ENCODE measurements at regions not wholly inside any gene's neighbourhood (a gene's known extent, or its start where the extent isn't known, plus 50 kb on each side); places are given as distances from the start of the nearest gene placed in this dataset.

DNA sequence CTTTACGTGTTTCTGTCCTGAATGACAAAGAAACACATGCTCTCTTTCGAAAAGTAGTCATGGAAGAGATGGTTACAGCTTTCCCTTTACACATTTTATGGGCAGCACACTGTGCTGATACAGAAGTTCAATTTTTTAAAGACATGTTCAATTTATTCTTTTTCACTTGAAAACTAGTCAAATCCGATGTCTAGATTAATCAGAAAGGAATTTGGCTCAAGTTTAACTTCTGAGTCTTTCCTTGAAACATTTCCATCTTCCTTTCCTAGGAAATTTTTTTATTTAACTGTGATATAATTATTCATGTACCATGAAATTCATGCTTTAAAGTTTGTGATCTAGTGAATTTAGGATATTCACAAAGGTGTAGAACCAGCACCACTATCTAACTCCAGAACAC is 360.1 kb downstream of the TNS3 start:
- DNase-seq = no peak

DNA sequence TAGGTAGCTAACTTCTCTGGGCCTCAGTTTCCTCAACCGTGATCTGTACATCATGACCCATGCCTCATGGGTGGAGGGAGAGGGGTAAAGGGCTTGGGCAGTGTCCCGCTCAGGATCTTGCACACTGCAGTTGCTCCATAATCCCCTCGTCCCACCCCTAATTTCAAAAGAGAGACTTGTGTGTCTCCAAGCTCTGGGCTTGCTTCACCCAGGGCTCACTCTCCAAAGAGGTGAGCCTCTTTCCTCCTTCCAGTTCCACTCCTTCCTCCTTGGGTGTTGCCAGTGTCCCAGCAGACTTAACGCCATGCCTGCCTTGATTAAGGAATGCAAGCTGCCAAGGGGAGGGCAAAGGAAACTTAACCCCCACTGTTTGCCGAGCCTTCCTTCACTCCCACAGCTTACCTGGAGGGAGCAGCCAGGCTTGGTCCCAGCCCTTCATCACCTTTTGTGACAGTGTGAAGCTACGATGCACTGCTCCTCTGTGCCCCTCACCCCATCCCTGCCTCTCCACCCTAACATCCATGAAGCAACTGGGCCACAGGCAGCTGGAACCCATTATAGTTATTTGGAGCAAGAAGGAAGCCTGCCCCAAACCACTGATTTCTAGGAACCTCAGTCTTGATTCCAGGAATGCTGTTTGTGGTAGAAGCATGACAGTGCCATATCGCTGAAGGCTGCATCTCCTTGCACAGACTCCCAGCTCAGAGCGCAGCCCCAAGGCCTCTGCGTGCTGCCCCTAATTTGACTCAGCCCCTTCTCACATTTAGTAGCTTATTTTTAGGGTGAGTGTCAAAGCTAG is 363.3 kb downstream of the TNS3 start:
- DNase-seq = no peak

DNA sequence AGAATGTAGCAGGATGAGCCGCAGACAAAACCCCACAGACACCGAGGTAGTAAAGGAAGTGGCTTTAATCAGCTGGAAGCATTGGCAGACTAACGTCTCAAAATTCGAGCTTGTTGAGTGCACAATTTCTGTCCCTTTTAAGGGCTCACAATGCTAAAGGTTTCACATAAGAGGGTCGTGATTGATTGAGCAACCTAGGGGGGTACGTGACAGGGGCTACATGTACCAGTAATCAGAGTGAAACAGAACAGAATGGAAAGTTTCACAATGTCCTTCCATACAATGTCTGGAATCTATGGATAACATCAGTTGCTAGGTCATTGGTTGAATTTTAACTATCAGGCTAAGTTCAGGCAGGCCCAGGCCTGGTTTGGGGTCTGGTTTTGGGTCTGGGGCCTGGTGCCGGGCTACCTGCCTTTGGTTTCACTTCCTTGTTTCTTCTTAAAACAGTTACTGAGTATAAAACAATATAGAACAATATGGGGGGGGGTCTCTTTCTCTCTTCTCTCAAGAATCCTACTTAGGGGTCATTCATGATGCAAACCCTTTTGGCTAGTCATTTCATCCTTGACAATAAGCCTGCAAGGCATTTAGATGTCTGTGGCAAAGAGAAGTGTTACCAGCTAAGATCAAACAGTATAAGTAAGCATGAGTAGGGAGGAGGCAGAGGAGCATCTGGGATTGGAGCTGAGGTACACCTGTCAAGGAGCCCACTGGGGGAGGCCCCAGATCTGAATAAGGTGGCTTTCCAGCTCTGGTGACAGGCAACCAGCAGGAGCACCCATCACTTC is 364.1 kb downstream of the TNS3 start:
- no peak for DNase-seq

DNA sequence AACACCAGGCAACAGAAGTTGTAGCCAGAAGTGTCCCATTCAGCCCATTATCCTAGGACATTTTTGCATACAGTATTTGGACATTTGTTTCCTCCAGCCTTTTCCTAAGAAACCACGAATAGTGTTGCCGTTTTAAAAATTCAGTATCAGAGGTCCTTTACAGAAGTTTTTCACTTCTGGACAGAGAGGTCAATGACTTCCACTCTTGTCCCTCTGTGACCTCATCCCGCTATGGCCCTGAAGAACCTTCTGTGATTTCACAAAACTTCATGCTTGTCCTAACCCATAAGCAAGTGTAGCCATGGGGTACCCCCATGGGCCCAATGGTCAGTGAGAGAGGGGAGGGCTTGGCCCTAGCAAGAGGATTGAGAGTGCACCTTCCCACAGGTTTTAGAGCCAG is 364.8 kb downstream of the TNS3 start:
- DNase-seq = no peak

DNA sequence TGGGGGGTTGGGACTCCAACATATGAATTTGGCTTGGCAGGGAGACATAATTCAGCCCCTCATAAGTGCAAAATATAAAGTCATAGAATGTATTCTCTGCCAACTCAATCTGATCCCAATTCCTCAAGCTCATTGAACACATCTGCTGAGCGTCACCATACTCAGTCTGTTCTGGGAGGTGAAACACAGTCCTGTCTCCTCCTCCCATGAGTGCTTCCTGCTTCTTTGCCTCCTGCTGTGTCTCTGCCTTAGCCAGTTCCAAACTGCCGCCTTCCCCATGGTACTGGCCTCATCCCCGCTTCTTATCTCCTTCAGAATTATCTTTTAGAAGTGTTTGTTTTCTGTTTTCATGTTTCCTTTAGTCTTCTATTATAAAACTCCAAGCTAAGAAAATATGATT is 365.5 kb downstream of the TNS3 start:
- DNase-seq = no peak

DNA sequence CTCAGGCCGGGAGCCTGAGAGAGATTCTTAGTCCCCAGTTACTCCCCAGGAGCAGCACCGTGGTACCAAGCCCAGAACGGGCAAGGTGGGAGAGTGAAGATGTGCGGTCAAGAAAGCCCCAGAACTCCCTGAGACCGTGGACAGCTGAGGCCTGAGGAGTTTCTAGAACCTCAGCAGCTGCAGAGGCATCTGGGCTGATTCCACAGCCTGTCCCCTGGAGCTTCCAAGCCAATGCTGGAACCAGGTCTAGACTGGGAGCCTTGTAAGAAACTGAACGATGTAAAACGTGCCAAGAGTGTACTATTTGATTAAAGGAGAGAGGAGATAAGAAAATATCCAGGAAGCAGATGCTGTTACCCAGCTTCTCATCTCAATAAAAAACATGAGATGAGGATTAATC is 366.3 kb downstream of the TNS3 start:
- DNase-seq = no peak

DNA sequence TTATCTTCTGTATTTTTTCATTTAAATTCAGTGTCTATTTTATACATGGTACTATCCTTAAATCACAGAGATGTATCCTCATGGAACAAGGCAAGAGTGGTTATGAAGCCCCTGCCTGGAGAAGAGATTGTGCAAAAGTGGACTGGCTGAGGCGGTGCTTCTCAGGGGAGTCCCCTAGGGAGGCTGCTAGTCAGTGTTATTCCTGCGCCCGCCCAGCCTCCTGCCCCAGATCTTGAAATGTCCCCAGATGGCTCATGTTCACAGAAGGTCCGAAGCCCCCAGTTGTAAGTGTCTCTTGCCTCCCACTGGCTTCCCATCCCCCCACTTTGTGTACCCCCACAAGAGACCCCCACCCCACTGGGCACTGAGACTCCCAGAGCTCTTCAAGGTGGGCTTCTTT is 366.9 kb downstream of the TNS3 start:
- DNase-seq = no peak

DNA sequence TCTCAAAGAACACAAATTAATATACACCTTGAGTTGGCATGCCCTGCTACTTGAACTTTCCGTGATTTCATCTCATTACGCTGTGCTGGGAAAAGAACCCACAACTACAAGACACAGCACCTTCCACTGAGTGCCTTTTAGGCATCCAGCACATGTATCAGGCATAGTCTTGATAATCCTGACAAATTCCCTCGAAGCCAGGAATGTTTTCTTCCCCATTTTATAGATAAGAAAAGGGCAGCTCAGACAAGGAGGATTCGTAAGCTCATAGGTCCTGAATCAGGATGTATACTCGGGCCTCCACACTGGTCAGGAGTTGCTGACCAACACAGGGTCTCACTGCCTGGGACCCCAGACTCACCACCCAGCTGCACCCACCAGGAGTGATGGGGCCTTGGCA is 368.6 kb downstream of the TNS3 start:
- DNase-seq = no peak

DNA sequence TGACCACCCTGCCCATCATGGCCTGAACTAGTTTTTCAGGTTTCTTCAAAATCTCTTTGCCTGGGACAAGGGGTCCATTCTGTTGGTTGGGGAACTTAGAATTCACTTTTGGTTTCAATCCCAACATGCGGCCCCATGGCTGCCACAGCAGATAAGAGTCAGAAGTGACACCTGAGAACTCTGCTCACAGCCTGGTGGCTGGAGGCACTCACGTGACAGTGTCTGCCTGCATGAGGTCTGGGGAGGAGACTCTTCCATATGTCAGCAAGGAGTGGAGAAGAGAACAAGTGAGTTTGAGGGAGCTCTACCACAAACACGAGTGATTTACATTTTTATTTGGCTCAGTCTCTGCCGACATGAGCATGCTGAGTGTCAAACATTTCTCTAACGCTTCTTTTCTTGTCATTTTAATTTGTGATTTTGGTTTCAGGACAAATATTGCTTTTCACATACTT is 370.4 kb downstream of the TNS3 start:
- DNase-seq = peak; percentile 82

DNA sequence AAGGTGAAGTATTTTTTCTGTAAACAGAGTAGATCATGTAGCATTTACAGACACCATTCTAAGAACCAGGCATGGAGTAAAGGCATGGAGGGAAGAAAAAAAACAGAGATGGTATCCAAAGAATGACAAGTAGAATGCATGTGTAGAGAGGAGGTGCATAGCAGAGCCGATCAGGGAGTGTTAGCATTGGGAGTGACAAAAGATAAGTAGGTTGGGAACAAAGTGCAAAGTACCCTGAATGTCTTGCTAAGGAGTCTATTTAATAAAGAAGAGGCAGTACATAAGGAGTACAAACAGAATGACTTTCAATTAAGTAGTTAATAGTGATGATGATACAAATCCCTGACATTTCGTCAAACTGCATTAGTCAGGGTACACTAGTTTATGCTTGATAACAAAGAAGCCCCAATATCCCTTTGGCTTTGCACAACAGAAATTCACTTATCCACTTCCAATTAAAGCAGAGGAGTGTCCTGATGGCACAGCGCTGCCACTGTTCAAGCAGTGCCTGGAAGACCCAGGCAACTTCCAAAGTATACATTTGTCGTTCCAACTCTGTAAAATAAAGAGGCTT is 371.5 kb downstream of the TNS3 start:
- DNase-seq = no peak

DNA sequence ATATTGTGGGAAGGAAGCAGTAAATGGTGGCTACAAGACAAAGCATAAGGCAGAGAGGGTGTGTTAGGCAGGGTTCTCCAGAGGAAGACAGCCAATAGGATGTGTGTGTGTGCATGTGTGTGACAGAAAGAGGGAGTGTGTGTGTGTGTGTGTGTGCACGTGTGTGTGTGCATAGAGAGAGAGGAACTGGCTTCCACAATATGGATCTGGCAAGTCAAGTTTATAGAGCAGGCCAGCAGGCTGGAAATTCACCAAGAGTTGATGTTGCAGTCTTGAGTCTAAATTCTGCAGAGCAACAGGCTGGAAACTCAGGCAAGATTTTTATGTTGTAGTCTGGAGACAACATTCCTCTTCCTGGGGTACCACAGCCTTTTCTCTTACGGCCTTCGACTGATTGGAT is 374.0 kb downstream of the TNS3 start:
- no peak for DNase-seq

DNA sequence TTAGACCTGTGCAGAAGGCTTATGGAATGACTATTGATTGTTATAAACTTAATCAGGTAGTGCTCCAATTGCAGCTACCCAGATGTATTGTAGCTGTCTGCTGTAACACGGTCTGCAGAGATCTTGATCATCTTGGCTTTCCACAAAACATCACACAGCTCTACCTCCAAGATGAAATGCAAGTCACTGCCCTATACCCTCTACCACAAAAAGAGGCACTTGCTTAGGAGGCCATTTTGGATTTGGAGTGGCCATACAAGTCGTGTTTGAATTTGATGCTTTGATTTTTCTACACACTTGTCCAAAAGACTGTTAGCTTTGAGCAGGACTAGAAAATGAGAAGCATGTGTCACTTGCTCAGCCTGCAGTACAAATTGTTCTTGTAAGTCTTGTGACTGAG is 377.2 kb downstream of the TNS3 start:
- DNase-seq = no peak

DNA sequence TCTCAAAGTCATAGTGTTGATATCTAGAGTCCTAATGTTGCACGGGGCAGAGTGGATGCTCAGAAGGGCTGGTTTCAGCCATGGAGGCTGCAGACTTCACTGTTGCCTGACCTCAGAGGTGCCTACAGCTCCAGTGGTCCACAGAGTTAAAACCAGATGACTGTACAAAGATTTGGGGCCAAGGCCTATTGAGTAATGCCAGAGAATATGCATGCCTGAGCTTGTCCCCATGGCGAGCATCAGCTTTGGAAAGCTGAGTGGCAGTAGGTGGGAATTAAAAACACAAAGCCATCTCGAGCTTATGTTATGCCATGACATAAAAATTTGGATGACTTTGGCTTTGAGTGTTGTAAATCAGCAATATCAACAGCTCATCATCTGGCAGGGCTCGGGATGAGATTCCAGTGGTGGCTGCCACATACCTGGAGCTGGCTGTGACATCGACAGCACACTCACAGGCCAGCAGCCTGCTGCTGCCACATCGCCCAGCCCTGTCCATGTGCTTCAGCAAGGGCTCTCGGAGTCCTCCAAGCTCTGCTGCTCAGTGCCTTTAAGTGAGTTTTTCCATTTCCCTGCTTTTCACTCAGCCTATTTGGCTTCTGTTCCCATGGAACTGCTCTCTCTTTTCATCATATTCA is 379.6 kb downstream of the TNS3 start:
- DNase-seq = no peak

DNA sequence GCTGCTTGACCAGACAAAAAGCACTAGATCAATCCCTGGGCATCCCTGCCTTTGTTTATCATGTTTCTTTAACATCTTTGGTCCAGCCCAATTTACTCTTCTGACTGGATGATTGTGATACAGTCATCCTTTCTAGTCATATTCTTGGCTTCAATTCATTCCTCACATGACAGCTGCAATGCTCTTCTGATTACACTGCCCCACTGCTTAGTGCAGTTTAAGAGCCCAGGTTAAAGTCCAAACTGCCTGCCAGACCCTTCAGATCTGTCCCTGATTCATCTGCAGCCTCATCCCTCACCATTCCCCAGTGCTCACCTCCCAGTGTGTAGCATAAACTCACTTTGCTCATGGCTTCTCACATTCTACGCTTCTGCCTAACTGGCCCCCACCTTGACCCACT is 383.8 kb downstream of the TNS3 start:
- DNase-seq = no peak

DNA sequence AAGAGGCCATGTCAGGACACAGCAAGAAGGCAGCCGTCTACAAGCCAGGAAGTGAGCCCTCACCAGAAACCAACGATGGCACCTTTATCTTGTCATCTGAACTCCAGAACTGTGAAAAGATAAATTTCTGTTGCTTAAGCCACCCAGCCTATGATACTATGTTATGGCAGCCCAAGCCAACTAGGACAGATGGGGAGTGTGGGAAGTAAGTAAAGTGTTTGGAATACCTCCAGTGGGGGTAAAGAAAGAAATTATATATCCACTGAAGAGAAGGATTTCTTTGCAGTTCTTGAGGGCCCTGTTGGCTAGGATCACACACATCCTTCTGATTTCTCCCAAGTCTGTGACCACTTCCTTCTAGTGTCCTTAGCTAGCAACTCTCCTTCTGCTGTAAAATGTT is 384.4 kb downstream of the TNS3 start:
- no peak for DNase-seq

DNA sequence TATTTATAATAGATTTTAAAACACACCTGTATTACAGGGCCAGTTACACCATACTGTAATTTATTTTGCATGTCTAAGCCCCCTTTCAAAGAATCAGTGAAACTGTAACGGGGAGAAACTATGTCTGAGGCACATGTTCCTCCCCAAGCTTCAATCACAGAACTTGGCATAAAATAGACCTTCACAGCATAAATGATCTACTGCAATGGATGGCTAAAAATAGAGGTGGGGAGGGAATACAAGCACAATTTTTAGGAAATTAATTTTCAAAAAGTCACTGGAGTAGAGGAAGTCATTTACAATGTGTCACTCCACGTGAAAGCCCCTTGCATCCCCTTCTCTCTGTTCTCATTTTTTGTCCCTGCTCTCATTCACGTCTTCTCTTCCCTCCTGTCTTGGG is 385.2 kb downstream of the TNS3 start:
- no peak for DNase-seq

DNA sequence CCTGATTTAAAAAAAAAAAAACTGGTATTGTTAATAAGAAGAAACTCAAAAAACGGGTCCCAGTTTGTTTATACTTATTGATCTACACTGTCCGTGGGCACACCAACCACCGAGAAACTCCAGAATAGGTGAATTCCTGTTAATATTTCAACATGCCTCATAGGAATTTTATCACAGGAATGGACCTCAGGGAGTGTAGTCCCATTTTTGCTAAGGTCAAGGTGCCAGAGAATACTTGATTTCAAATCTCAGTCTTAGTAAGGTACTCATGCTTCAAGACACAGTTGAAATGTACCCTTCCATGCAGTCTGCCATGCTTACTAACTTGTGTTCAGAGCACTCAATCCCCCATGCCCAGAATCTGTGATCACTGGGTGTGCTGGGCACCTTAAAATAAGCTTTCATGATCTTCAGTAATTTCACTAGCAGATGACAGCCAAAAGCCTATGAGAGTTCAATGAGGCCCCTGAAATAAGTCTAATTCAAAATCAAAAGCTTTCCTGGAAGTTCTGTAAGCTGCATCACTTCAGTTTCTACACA is 385.7 kb downstream of the TNS3 start:
- DNase-seq = no peak

DNA sequence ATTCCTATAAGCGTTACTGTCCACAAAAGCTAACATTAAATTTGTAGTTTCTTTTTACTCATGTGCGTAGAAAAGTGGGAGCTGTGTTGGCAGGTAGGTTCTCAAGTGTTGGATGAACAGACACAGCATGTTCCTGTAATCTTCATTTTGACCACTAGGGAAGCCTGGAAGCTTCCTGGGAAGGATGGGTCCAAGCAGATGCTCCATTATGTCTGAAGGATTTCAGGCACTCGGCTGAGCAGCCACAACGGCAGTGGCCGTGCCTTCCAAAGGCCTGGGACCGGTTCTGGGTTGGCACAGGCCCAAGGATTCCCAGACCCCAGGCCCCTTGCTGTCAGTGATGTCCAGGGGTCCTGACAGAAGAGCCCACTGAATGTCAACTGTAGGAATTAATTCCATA is 386.3 kb downstream of the TNS3 start:
- DNase-seq = no peak

DNA sequence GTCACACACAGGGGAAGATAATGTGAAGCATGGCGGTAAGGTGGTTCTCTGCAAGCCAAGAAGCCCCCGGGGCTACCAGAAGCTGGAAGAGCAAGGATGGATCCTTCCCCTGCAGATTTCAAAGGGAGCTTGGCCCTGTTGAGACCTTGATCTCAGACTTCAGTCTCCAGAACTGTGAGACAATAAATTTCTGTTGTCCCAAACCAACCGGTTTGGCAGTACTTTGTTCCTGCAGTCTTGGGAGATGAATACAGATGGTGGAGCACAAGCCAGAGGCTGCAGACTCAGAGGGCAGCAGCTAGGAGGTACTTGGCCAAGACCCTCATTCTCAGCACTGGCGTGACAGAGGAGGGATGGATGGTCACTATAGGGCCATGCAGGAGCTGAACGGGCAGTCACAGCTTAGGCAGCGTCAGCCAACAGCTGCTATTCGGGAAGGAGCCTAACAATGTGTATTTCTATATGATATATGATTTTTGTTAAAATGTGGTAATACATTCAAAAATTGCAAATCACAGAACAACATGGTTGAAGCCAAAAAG is 387.3 kb downstream of the TNS3 start:
- no peak for DNase-seq

DNA sequence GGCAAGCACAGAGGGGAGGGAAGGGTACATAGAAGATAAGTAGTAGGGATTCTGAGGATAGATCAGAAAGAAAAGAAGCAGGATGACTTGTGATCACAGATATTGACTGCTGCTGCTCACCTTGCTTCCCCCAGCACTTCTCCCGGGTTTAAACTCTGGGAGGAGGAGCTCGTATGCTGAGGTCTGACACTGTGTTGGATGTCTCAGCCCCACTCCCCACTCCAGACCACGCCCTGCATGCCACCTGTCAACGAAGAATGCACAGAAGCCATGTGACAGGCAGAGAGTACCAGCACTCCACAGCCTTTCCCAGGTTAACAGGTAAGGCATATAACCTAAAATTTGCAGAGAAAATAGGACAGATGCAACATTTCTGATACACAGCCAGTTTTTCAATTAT is 388.9 kb downstream of the TNS3 start:
- DNase-seq = peak; percentile 64

DNA sequence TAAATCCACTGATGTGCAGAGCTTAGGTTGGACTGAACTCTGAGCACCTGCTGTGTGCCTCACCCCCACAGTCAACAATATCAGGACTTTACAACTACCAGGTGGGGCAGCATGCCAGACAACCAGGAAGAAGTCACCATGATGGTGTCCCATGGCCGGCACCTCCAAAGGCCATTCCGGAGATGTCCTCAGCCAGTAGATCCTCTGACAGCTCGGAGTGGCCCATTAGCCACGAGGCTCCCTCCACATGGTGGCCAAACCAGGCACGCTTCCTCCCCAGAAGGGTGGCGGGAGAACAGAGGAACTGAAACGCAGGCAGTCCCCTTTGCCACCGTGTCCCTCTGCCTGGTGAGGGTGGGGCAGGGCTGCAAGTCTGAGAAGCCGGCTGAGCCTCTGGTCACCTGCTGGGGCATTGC is 390.0 kb downstream of the TNS3 start:
- DNase-seq = no peak

DNA sequence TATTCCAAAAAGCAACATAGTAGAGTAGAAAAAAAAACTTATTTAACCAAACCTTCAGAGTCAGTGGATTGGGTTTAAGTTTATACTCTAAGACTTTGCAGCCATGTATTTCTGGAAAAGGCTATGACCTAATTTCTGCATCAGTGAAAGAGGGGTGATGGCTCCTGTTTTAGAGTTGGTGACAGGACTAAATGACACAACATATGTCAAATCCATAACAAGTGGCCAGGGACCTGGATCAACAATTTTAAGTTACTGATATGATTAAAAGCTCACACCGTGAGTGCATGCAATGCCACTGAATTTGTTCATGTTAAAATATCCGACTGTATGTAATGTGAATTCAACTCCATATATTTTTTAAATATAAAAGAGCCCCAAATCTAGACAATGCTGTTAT is 390.6 kb downstream of the TNS3 start:
- no peak for DNase-seq

DNA sequence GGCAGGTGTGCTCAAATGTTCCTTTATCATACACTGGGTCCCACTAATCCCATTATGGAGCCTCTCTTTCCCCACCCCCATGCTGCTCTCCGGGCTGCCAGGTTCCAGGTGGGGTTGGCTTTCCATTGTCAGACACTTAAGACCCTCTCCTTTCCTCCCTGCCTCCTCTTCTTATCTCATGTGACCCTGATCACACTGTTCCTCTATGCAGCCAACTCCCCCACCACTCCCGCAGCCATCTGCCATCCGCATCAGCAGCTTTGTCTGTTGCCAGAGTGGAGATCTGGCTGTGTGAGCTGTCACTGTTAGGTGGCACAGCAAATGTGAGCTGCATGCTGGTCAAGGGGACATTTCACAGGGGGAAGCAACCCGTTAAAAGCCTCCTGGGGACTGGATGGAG is 391.4 kb downstream of the TNS3 start:
- DNase-seq = no peak

All from islet precursor cell (in vitro differentiated cells).